H1 (cell line): ENCODE measurements at regions not wholly inside any gene's neighbourhood (a gene's known extent, or its start where the extent isn't known, plus 50 kb on each side); places are given as distances from the start of the nearest gene placed in this dataset.

Experiments used
- CTCF ChIA-PET: fragments of 300-600 bp; sonication (Branson Sonifier 250); formaldehyde crosslinking; loops from one replicate; lab custom pipeline; 2021; ENCODE audit not compliant: partially characterized antibody; lab: Charles Lee
- POLR2A ChIA-PET: fragments of 300-600 bp; sonication (Branson Sonifier 250); formaldehyde crosslinking; loops from one replicate; lab custom pipeline; 2021; ENCODE audit warnings: inconsistent platforms; ENCODE audit not compliant: partially characterized antibody; lab: Charles Lee
- DNase-seq, 2 experiments: peaks; one replicate each; pipeline versions ENCODE4 v3.0.0 to v3.0.0-alpha.2; 2010 to 2022; ENCODE audit warnings: low spot score in 2 of 2, low read depth in 1 of 2, mixed read lengths in 1 of 2
- FAIRE-seq: peaks from 2 replicates; lab custom pipeline; 2011; peaks lifted over from hg19 to GRCh38; lab: Jason Lieb, UNC
- H2AFZ ChIP-seq: 2 replicates; pipeline ENCODE4 v1.8.1; 2012; ENCODE audit warnings: low read length, inconsistent platforms
- H2AK5ac ChIP-seq: 2 replicates; pipeline ENCODE4 v1.6.1; 2013; ENCODE audit warnings: low read depth, low read length
- H2BK120ac ChIP-seq: replicated peaks from 2 replicates; pipeline ENCODE3; 2013; ENCODE audit warnings: low read depth, low read length, inconsistent platforms
- H2BK12ac ChIP-seq: 2 replicates; pipeline ENCODE4 v1.6.1; 2013; ENCODE audit warnings: low read depth, low read length
- H2BK15ac ChIP-seq: 2 replicates; pipeline ENCODE4 v1.6.1; 2013; ENCODE audit warnings: low read length
- H2BK20ac ChIP-seq: 2 replicates; pipeline ENCODE4 v1.6.1; 2013; ENCODE audit warnings: low read length
- H2BK5ac ChIP-seq: 2 replicates; pipeline ENCODE4 v1.6.1; 2013; ENCODE audit warnings: low read depth, low read length
- H3K14ac ChIP-seq: 2 replicates; pipeline ENCODE4 v1.6.1; 2013; ENCODE audit warnings: inconsistent platforms; ENCODE audit not compliant: insufficient read length
- H3K18ac ChIP-seq: 2 replicates; pipeline ENCODE4 v1.6.1; 2013; ENCODE audit warnings: low read length; ENCODE audit errors: extremely low read depth
- H3K23ac ChIP-seq: 2 replicates; pipeline ENCODE4 v1.6.1; 2013; ENCODE audit warnings: inconsistent platforms; ENCODE audit not compliant: insufficient read length
- H3K23me2 ChIP-seq: 2 replicates; pipeline ENCODE4 v1.6.1; 2013; ENCODE audit warnings: low read depth, low read length
- H3K27ac ChIP-seq: 2 replicates; pipeline ENCODE4 v1.6.1; 2011; ENCODE audit warnings: low read depth, low read length, inconsistent platforms
- H3K27me3 ChIP-seq, 4 experiments: replicated peaks in 1 of 4; 1 replicate in 1 of 4; 2 replicates in 3 of 4; pipeline versions ENCODE4 v1.6.1 to v1.8.1; 2011 to 2013; ENCODE audit warnings: low read length in 3 of 4, mild to moderate bottlenecking in 3 of 4, inconsistent platforms in 2 of 4, mixed read lengths in 2 of 4, moderate library complexity in 1 of 4; ENCODE audit not compliant: control insufficient read depth in 3 of 4, insufficient read depth in 3 of 4; ENCODE audit errors: extremely low read depth in 1 of 4
- H3K36me3 ChIP-seq, 4 experiments: 2 replicates each; pipeline versions ENCODE4 v1.6.1 to v1.8.1; 2011 to 2013; ENCODE audit warnings: mild to moderate bottlenecking in 4 of 4, low read length in 3 of 4, moderate library complexity in 2 of 4, control low read depth in 1 of 4, inconsistent platforms in 1 of 4; ENCODE audit not compliant: insufficient read depth in 4 of 4, control insufficient read depth in 2 of 4
- H3K4ac ChIP-seq: replicated peaks from 2 replicates; pipeline ENCODE3; 2013; ENCODE audit warnings: low read length, low read depth, mixed read lengths, inconsistent platforms; ENCODE audit not compliant: insufficient read length
- H3K4me1 ChIP-seq, 4 experiments: replicated peaks in 1 of 4; 1 replicate in 1 of 4; 2 replicates in 3 of 4; pipeline versions ENCODE4 v1.6.1 to v1.8.1; 2011 to 2013; ENCODE audit warnings: low read length in 3 of 4, inconsistent platforms in 2 of 4, mixed read lengths in 1 of 4; ENCODE audit not compliant: insufficient read depth in 4 of 4, control insufficient read depth in 3 of 4
- H3K4me2 ChIP-seq, 2 experiments: 2 replicates each; pipeline versions ENCODE4 v1.6.1 to v1.8.1; 2011 to 2013; ENCODE audit warnings: low read depth in 2 of 2, low read length in 2 of 2, control low read depth in 1 of 2, inconsistent platforms in 1 of 2, mild to moderate bottlenecking in 1 of 2; ENCODE audit not compliant: insufficient read depth in 1 of 2
- H3K4me3 ChIP-seq, 4 experiments: fragments of 200-600, 300-600 bp in 1 of 4; sonication (generic), shearing (Covaris generic), sonication (Bioruptor Twin) in 1 of 4; 2 replicates each; pipeline versions ENCODE4 v1.5.1 to v1.8.1; 2011 to 2016; ENCODE audit warnings: low read length in 4 of 4, low read depth in 3 of 4, control low read depth in 2 of 4, inconsistent platforms in 2 of 4, mild to moderate bottlenecking in 2 of 4, mixed read lengths in 1 of 4, moderate library complexity in 1 of 4; ENCODE audit not compliant: insufficient read depth in 2 of 4; ENCODE audit errors: extremely low read depth in 1 of 4
- H3K56ac ChIP-seq: replicated peaks from 2 replicates; pipeline ENCODE3; 2013; ENCODE audit warnings: low read depth, mild to moderate bottlenecking, mixed read lengths, low read length, inconsistent platforms; ENCODE audit not compliant: insufficient read length
- H3K79me1 ChIP-seq: 2 replicates; pipeline ENCODE4 v1.6.1; 2013; ENCODE audit warnings: low read depth, low read length, control low read depth
- H3K79me2 ChIP-seq, 2 experiments: 2 replicates each; pipeline versions ENCODE4 v1.6.1 to v1.8.1; 2012 to 2013; ENCODE audit warnings: low read length in 2 of 2, mild to moderate bottlenecking in 2 of 2, inconsistent platforms in 1 of 2; ENCODE audit not compliant: insufficient read depth in 2 of 2, control insufficient read depth in 1 of 2
- H3K9ac ChIP-seq, 4 experiments: replicated peaks in 1 of 4; 1 replicate in 1 of 4; 2 replicates in 3 of 4; pipeline versions ENCODE4 v1.6.1 to v1.8.1; 2011 to 2013; ENCODE audit warnings: low read depth in 3 of 4, low read length in 3 of 4, control low read depth in 2 of 4, mild to moderate bottlenecking in 2 of 4, moderate library complexity in 2 of 4, inconsistent platforms in 1 of 4; ENCODE audit errors: extremely low read depth in 1 of 4
- H3K9me3 ChIP-seq, 2 experiments: 2 replicates each; pipeline versions ENCODE4 v1.6.1 to v1.8.1; 2012 to 2013; ENCODE audit warnings: mild to moderate bottlenecking in 2 of 2, moderate library complexity in 2 of 2, control low read depth in 1 of 2, inconsistent platforms in 1 of 2, low read depth in 1 of 2, low read length in 1 of 2, mixed read lengths in 1 of 2; ENCODE audit not compliant: insufficient read depth in 2 of 2
- H4K20me1 ChIP-seq, 2 experiments: replicated peaks in 1 of 2; 2 replicates each; pipeline versions ENCODE3 to v1.8.1; 2011 to 2013; ENCODE audit warnings: inconsistent platforms in 2 of 2, low read length in 2 of 2, mild to moderate bottlenecking in 1 of 2; ENCODE audit not compliant: insufficient read depth in 2 of 2, control insufficient read depth in 1 of 2
- H4K5ac ChIP-seq: 2 replicates; pipeline ENCODE4 v1.6.1; 2013; ENCODE audit warnings: low read length, low read depth, mixed read lengths, inconsistent platforms; ENCODE audit not compliant: insufficient read length
- H4K8ac ChIP-seq: 2 replicates; pipeline ENCODE4 v1.8.0; 2013; ENCODE audit warnings: mild to moderate bottlenecking, moderate library complexity, low read length, inconsistent platforms; ENCODE audit not compliant: insufficient read depth; ENCODE audit errors: extremely low read depth
- H4K91ac ChIP-seq: replicated peaks from 2 replicates; pipeline ENCODE3; 2013; ENCODE audit warnings: low read length, mixed read lengths, inconsistent platforms; ENCODE audit not compliant: insufficient read length
- ASH2L ChIP-seq: fragments of 200-600, 300-600 bp; sonication (generic); IDR thresholded peaks from one replicate; pipeline ENCODE4 v1.7.1; 2017; ENCODE audit warnings: low read length
- CEBPB ChIP-seq: IDR thresholded peaks from 2 replicates; pipeline ENCODE4 v1.6.1; 2012; ENCODE audit warnings: low read depth, low read length
- CREB1 ChIP-seq: IDR thresholded peaks from 2 replicates; pipeline ENCODE4 v1.6.1; 2012; ENCODE audit warnings: inconsistent platforms
- GABPA ChIP-seq: IDR thresholded peaks from 2 replicates; pipeline ENCODE4 v1.6.1; 2011; ENCODE audit warnings: mild to moderate bottlenecking, low read length, moderate library complexity, borderline replicate concordance; ENCODE audit not compliant: insufficient read depth
- GTF2F1 ChIP-seq: IDR thresholded peaks from 2 replicates; pipeline ENCODE4 v1.6.1; 2012; ENCODE audit warnings: low read depth, low read length, improper control_type of control experiment, borderline replicate concordance
- HDAC2 ChIP-seq, 2 experiments: fragments of 300-600 bp in 1 of 2; sonication (generic) in 1 of 2; IDR thresholded peaks; 2 replicates each; pipeline ENCODE4 v1.6.1; 2011 to 2012; ENCODE audit warnings: low read depth in 2 of 2, low read length in 2 of 2, mild to moderate bottlenecking in 2 of 2, moderate library complexity in 2 of 2, borderline replicate concordance in 1 of 2, inconsistent platforms in 1 of 2
- KDM1A ChIP-seq: fragments of 200-600, 300-600 bp; sonication (generic); IDR thresholded peaks from 2 replicates; pipeline ENCODE4 v1.7.1; 2016; ENCODE audit warnings: mild to moderate bottlenecking, low read length, borderline replicate concordance
- MAFK ChIP-seq: IDR thresholded peaks from 2 replicates; pipeline ENCODE4 v1.6.1; 2012; ENCODE audit warnings: low read depth, mild to moderate bottlenecking, improper control_type of control experiment, low read length
- POLR2A ChIP-seq, 2 experiments: IDR thresholded peaks; 1 replicate in 1 of 2; 2 replicates in 1 of 2; pipeline ENCODE4 v1.6.1; 2011; ENCODE audit warnings: low read depth in 2 of 2, low read length in 2 of 2, mild to moderate bottlenecking in 2 of 2; ENCODE audit errors: control extremely low read depth in 1 of 2
- POU5F1 ChIP-seq: IDR thresholded peaks from 2 replicates; pipeline ENCODE4 v1.6.1; 2011; ENCODE audit warnings: low read depth, mild to moderate bottlenecking, low read length, moderate library complexity
- RAD21 ChIP-seq, 2 experiments: IDR thresholded peaks in 1 of 2; conservative IDR thresholded peaks in 1 of 2; 2 replicates each; pipeline ENCODE4 v1.6.1; 2011; ENCODE audit warnings: low read depth in 2 of 2, low read length in 2 of 2, improper control_type of control experiment in 1 of 2, inconsistent platforms in 1 of 2, mild to moderate bottlenecking in 1 of 2, moderate library complexity in 1 of 2
- SRF ChIP-seq: IDR thresholded peaks from 2 replicates; pipeline ENCODE4 v1.6.1; 2011; ENCODE audit warnings: mild to moderate bottlenecking, low read depth, low read length, moderate library complexity
- TBP ChIP-seq: IDR thresholded peaks from 2 replicates; pipeline ENCODE4 v1.6.1; 2011; ENCODE audit warnings: low read depth, low read length, improper control_type of control experiment
- TCF12 ChIP-seq: IDR thresholded peaks from 2 replicates; pipeline ENCODE4 v1.6.1; 2011; ENCODE audit warnings: low read depth, mild to moderate bottlenecking, low read length
- TEAD4 ChIP-seq: IDR thresholded peaks from 2 replicates; pipeline ENCODE4 v1.6.1; 2012; ENCODE audit warnings: low read depth, low read length, inconsistent platforms, mixed read lengths
- whole genome bisulfite sequencing, 2 experiments: shearing (Covaris generic) in 1 of 2; methylation state at CpG; one replicate each; pipeline versions ENCODE4 v1.1.6 to v1.1.7; 2013 to 2015; ENCODE audit warnings: low lambda C conversion rate in 2 of 2, mixed read lengths in 2 of 2, inconsistent platforms in 1 of 2, low coverage in 1 of 2, missing lambda C conversion rate in 1 of 2; ENCODE audit not compliant: insufficient replicate concordance in 2 of 2, insufficient coverage in 1 of 2, insufficient read length in 1 of 2; ENCODE audit errors: extremely low coverage in 1 of 2, missing lambda C conversion rate in 1 of 2; 5-methylcytosine and 5-hydroxymethylcytosine counted together

GRCh38 chr7:119482209-119482608, 790.8 kb upstream of the KCND2 start:
- Histone ChIP-seq H3K18ac (no peak overlapping the region), H2AK5ac (no peak overlapping the region), H2BK15ac (no peak overlapping the region), H3K27me3 (no peaks in the 10 kb centered on the region), H3K79me1 (no peaks in the 10 kb centered on the region), H2AFZ (peak overlapping the region; percentile 99), H3K56ac (no peak overlapping the region), H3K4me2 (no peak overlapping the region), H4K5ac (no peak overlapping the region), H3K9me3 (no peaks in the 10 kb centered on the region), H3K4me1 (peaks cover 0 to 4% (median 3%) of the 10 kb centered on the region in 4 experiments; a peak in 3 of 7 replicates), H3K27ac (no peak overlapping the region), H2BK20ac (no peak overlapping the region), H2BK5ac (no peak overlapping the region), H2BK12ac (no peak overlapping the region; the same call in 1 of the 2 replicates), H3K14ac (no peak overlapping the region), H4K91ac (no peak overlapping the region), H3K36me3 (no peaks in the 10 kb centered on the region), H3K23me2 (no peaks in the 10 kb centered on the region; the same call in 1 of the 2 replicates), H3K4ac (no peak overlapping the region), H4K8ac (no peak overlapping the region; the same call in 1 of the 2 replicates), H3K9ac (no peak overlapping the region), H4K20me1 (no peaks in the 10 kb centered on the region), H3K4me3 (no peak overlapping the region), H2BK120ac (no peak overlapping the region), H3K23ac (no peak overlapping the region), H3K79me2 (no peaks in the 10 kb centered on the region)
- ChIA-PET CTCF (interaction anchor here (0.7 to 1.5 kb wide), 9 partner anchors 10 to 211 kb away, joined by 3 to 5 read pairs (median 3); no protein-coding TSS in a partner anchor), POLR2A (no interaction called here)
- FAIRE-seq (peak; percentile 78), DNase-seq (peak; percentile 47 to 57)
- WGBS, 2 experiments = 23% methylated on average over 4 of the region's 4 CpGs; no CpG with 5 or more reads in 1 of the 2 experiments
- TF ChIP-seq TEAD4 = peak; percentile 31; the same call in 1 of the 2 replicates
- TF ChIP-seq GTF2F1 = no peak
- no peak for TF ChIP-seq KDM1A
- TF ChIP-seq RAD21 (IDR thresholded peaks at IDR 0.05 in 1 of 2, conservative IDR thresholded peaks at IDR 0.05 in 1 of 2; ENCODE audit: low read depth in 2 of 2, low read length in 2 of 2) = peak; percentile 63 to 74
- TF ChIP-seq GABPA = no peak
- no peak for TF ChIP-seq POLR2A (IDR thresholded peaks at IDR 0.05; ENCODE audit: control extremely low read depth in 1 of 2, low read depth in 2 of 2, low read length in 2 of 2)
- TF ChIP-seq HDAC2 (IDR thresholded peaks at IDR 0.05; ENCODE audit: borderline replicate concordance in 1 of 2, low read depth in 2 of 2, low read length in 2 of 2) = peak in 1 of 2 experiments; percentile 36; a peak in 1 of 4 replicates
- peak; percentile 95 for TF ChIP-seq MAFK
- TF ChIP-seq ASH2L = peak; percentile 33
- TF ChIP-seq CREB1 = no peak
- no peak for TF ChIP-seq POU5F1
- TF ChIP-seq SRF = no peak
- no peak for TF ChIP-seq CEBPB
- no peak for TF ChIP-seq TCF12
- TF ChIP-seq TBP = no peak
